ENCODE measurements at regions not wholly inside any gene's neighbourhood (a gene's known extent, or its start where the extent isn't known, plus 50 kb on each side); places are given as distances from the start of the nearest gene placed in this dataset.

DNA sequence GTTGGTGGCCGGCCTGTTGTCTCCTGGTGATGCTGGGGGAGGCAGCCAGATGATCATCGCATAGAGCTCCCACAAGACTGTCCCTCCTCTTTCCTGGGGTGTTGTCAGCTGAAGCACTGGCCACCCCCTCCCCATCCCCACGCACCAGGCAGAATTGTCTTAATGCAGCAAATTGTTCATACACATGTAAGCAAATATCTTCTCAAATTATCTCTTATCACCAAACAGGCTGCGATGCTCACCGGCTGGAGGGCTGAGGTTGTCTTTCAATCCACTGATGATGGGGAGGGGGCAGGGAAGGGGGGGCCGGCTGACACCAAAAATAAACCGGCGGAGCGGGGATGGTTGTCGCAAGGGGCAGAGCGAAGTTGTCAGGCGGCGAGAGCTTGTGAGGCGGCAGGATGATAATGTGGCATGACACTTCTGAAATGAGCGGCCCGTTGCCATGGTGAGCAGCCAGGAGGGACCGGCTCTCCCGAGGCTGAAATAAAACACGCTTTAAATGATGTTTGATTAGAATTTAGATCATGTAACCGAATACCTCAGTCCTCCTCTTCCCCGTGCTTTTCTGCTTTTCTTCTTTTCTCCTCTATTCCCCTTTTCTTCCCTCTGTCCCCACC lies 59.8 kb downstream of the MRM1 start:
- no peaks in the 10 kb centered on the region for H3K9me3 ChIP-seq (ENCODE audit: control insufficient read depth, insufficient read depth, low read length)
- peaks cover 13% of the 10 kb centered on the region for H3K27me3 ChIP-seq (ENCODE audit: control insufficient read depth, insufficient read depth, low read length)
- no peak overlapping the region for H3K9ac ChIP-seq (ENCODE audit: low read depth, low read length)
- no peak overlapping the region for H3K4me3 ChIP-seq (ENCODE audit: low read depth, low read length)
- no peaks in the 10 kb centered on the region for H3K36me3 ChIP-seq (ENCODE audit: control insufficient read depth, insufficient read depth, low read length)
- peaks cover 6% of the 10 kb centered on the region for H3K4me1 ChIP-seq (ENCODE audit: control insufficient read depth, insufficient read depth, low read length)

GRCh38 chr17:36661688-36662087 lies 60.3 kb downstream of the MRM1 start:
- no peak overlapping the region for H3K4me3 ChIP-seq (ENCODE audit: low read depth, low read length)
- no peaks in the 10 kb centered on the region for H3K36me3 ChIP-seq (ENCODE audit: control insufficient read depth, insufficient read depth, low read length)
- peaks cover 6% of the 10 kb centered on the region for H3K4me1 ChIP-seq (ENCODE audit: control insufficient read depth, insufficient read depth, low read length)
- H3K9me3 ChIP-seq (ENCODE audit: control insufficient read depth, insufficient read depth, low read length), result no peaks in the 10 kb centered on the region
- H3K27me3 ChIP-seq (ENCODE audit: control insufficient read depth, insufficient read depth, low read length), result peaks cover 7% of the 10 kb centered on the region
- no peak overlapping the region for H3K9ac ChIP-seq (ENCODE audit: low read depth, low read length)

- H3K9me3 ChIP-seq (ENCODE audit: control insufficient read depth, insufficient read depth, low read length), result no peaks in the 10 kb centered on the region
- H3K4me1 ChIP-seq (ENCODE audit: control insufficient read depth, insufficient read depth, low read length), result peaks cover 4% of the 10 kb centered on the region
- no peaks in the 10 kb centered on the region for H3K27me3 ChIP-seq (ENCODE audit: control insufficient read depth, insufficient read depth, low read length)
- H3K9ac ChIP-seq (ENCODE audit: low read depth, low read length), result no peak overlapping the region
- no peak overlapping the region for H3K4me3 ChIP-seq (ENCODE audit: low read depth, low read length)
- no peaks in the 10 kb centered on the region for H3K36me3 ChIP-seq (ENCODE audit: control insufficient read depth, insufficient read depth, low read length)
Measured at GRCh38 chr17:36665417-36665816, 64.0 kb downstream of the MRM1 start.

- Histone ChIP-seq H3K36me3 (ENCODE audit: control insufficient read depth, insufficient read depth, low read length) (no peaks in the 10 kb centered on the region), H3K4me1 (ENCODE audit: control insufficient read depth, insufficient read depth, low read length) (peaks cover 4% of the 10 kb centered on the region), H3K27me3 (ENCODE audit: control insufficient read depth, insufficient read depth, low read length) (no peaks in the 10 kb centered on the region), H3K9ac (ENCODE audit: low read depth, low read length) (no peak overlapping the region), H3K4me3 (ENCODE audit: low read depth, low read length) (no peak overlapping the region), H3K9me3 (ENCODE audit: control insufficient read depth, insufficient read depth, low read length) (no peaks in the 10 kb centered on the region)
Measured at GRCh38 chr17:36667922-36668321, 66.5 kb downstream of the MRM1 start.

DNA sequence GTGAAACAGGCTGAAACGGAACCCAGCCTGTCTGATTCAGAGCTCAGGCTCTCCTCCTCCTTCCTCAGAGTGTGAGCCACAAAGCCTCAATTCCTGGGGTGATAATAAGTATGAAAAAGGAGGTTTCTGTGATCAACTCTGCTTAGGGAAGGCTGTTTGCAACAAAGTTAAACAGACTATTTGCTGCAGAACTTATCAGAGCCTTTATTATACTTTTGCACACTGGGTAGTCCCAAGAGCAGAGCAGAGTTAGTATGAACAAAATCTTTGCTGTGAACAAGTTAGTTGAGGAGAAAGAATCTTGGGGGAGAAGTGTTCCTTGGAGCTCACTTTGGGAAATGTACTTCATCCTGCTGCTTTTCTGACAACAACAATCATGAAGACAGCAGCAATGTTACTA lies 67.4 kb downstream of the MRM1 start:
- H3K27me3 ChIP-seq (ENCODE audit: control insufficient read depth, insufficient read depth, low read length), result no peaks in the 10 kb centered on the region
- no peaks in the 10 kb centered on the region for H3K36me3 ChIP-seq (ENCODE audit: control insufficient read depth, insufficient read depth, low read length)
- H3K9ac ChIP-seq (ENCODE audit: low read depth, low read length), result no peak overlapping the region
- H3K4me3 ChIP-seq (ENCODE audit: low read depth, low read length), result no peak overlapping the region
- H3K4me1 ChIP-seq (ENCODE audit: control insufficient read depth, insufficient read depth, low read length), result peaks cover 4% of the 10 kb centered on the region
- H3K9me3 ChIP-seq (ENCODE audit: control insufficient read depth, insufficient read depth, low read length), result no peaks in the 10 kb centered on the region

GRCh38 chr17:36671144-36671543 lies 69.8 kb downstream of the MRM1 start:
- Histone ChIP-seq H3K4me1 (ENCODE audit: control insufficient read depth, insufficient read depth, low read length) (no peaks in the 10 kb centered on the region), H3K27me3 (ENCODE audit: control insufficient read depth, insufficient read depth, low read length) (no peaks in the 10 kb centered on the region), H3K4me3 (ENCODE audit: low read depth, low read length) (no peak overlapping the region), H3K36me3 (ENCODE audit: control insufficient read depth, insufficient read depth, low read length) (no peaks in the 10 kb centered on the region), H3K9ac (ENCODE audit: low read depth, low read length) (no peak overlapping the region), H3K9me3 (ENCODE audit: control insufficient read depth, insufficient read depth, low read length) (no peaks in the 10 kb centered on the region)

DNA sequence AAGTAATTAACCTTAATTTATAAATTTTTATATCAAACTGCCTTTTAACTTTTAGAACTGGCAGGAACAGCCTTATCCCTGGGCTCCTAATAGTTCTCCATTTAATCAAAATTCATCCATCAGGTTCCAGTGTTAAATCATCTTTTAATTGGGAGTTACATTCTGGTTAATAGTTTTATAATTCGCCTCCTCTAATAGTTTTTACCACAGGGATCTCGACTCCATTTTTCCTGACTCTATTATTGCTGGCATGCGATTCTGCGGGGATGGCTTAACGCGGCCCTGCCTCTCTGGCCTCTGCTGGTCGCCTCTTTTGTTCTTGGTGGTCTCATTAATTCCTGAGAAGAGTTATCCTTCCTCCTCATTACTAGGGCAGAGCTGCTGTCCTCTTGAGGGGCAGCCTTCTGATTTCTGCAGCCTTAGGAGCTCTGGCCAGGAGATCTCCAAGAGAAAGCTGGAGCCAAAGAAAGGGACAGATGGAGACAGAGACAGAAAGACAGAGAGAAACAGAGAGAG lies 71.1 kb downstream of the MRM1 start:
- H3K4me3 ChIP-seq (ENCODE audit: low read depth, low read length), result no peak overlapping the region
- no peaks in the 10 kb centered on the region for H3K27me3 ChIP-seq (ENCODE audit: control insufficient read depth, insufficient read depth, low read length)
- no peaks in the 10 kb centered on the region for H3K9me3 ChIP-seq (ENCODE audit: control insufficient read depth, insufficient read depth, low read length)
- H3K9ac ChIP-seq (ENCODE audit: low read depth, low read length), result no peak overlapping the region
- no peaks in the 10 kb centered on the region for H3K4me1 ChIP-seq (ENCODE audit: control insufficient read depth, insufficient read depth, low read length)
- H3K36me3 ChIP-seq (ENCODE audit: control insufficient read depth, insufficient read depth, low read length), result no peaks in the 10 kb centered on the region

GRCh38 chr17:36673068-36673467 lies 71.7 kb downstream of the MRM1 start:
- Histone ChIP-seq H3K36me3 (ENCODE audit: control insufficient read depth, insufficient read depth, low read length) (no peaks in the 10 kb centered on the region), H3K9ac (ENCODE audit: low read depth, low read length) (no peak overlapping the region), H3K27me3 (ENCODE audit: control insufficient read depth, insufficient read depth, low read length) (no peaks in the 10 kb centered on the region), H3K4me3 (ENCODE audit: low read depth, low read length) (no peak overlapping the region), H3K4me1 (ENCODE audit: control insufficient read depth, insufficient read depth, low read length) (no peaks in the 10 kb centered on the region), H3K9me3 (ENCODE audit: control insufficient read depth, insufficient read depth, low read length) (no peaks in the 10 kb centered on the region)

GRCh38 chr17:36673637-36674277 lies 72.4 kb downstream of the MRM1 start:
- H3K9ac ChIP-seq (ENCODE audit: low read depth, low read length), result no peak overlapping the region
- no peaks in the 10 kb centered on the region for H3K9me3 ChIP-seq (ENCODE audit: control insufficient read depth, insufficient read depth, low read length)
- no peaks in the 10 kb centered on the region for H3K4me1 ChIP-seq (ENCODE audit: control insufficient read depth, insufficient read depth, low read length)
- H3K4me3 ChIP-seq (ENCODE audit: low read depth, low read length), result no peak overlapping the region
- no peaks in the 10 kb centered on the region for H3K27me3 ChIP-seq (ENCODE audit: control insufficient read depth, insufficient read depth, low read length)
- H3K36me3 ChIP-seq (ENCODE audit: control insufficient read depth, insufficient read depth, low read length), result no peaks in the 10 kb centered on the region

GRCh38 chr17:36674278-36674650 lies 72.9 kb downstream of the MRM1 start:
- Histone ChIP-seq H3K9me3 (ENCODE audit: control insufficient read depth, insufficient read depth, low read length) (no peaks in the 10 kb centered on the region), H3K27me3 (ENCODE audit: control insufficient read depth, insufficient read depth, low read length) (no peaks in the 10 kb centered on the region), H3K36me3 (ENCODE audit: control insufficient read depth, insufficient read depth, low read length) (no peaks in the 10 kb centered on the region), H3K4me1 (ENCODE audit: control insufficient read depth, insufficient read depth, low read length) (no peaks in the 10 kb centered on the region), H3K4me3 (ENCODE audit: low read depth, low read length) (no peak overlapping the region), H3K9ac (ENCODE audit: low read depth, low read length) (no peak overlapping the region)

- no peaks in the 10 kb centered on the region for H3K27me3 ChIP-seq (ENCODE audit: control insufficient read depth, insufficient read depth, low read length)
- no peaks in the 10 kb centered on the region for H3K4me1 ChIP-seq (ENCODE audit: control insufficient read depth, insufficient read depth, low read length)
- H3K36me3 ChIP-seq (ENCODE audit: control insufficient read depth, insufficient read depth, low read length), result no peaks in the 10 kb centered on the region
- no peak overlapping the region for H3K9ac ChIP-seq (ENCODE audit: low read depth, low read length)
- no peaks in the 10 kb centered on the region for H3K9me3 ChIP-seq (ENCODE audit: control insufficient read depth, insufficient read depth, low read length)
- H3K4me3 ChIP-seq (ENCODE audit: low read depth, low read length), result no peak overlapping the region
Measured at GRCh38 chr17:36675250-36675649, 73.9 kb downstream of the MRM1 start.

GRCh38 chr17:36675786-36676185 lies 74.4 kb downstream of the MRM1 start:
- Histone ChIP-seq H3K9ac (ENCODE audit: low read depth, low read length) (no peak overlapping the region), H3K36me3 (ENCODE audit: control insufficient read depth, insufficient read depth, low read length) (no peaks in the 10 kb centered on the region), H3K4me1 (ENCODE audit: control insufficient read depth, insufficient read depth, low read length) (no peaks in the 10 kb centered on the region), H3K27me3 (ENCODE audit: control insufficient read depth, insufficient read depth, low read length) (no peaks in the 10 kb centered on the region), H3K4me3 (ENCODE audit: low read depth, low read length) (no peak overlapping the region), H3K9me3 (ENCODE audit: control insufficient read depth, insufficient read depth, low read length) (no peaks in the 10 kb centered on the region)

Data from iPS-15b (cell line).